ENCODE measurements at regions not wholly inside any gene's neighbourhood (a gene's known extent, or its start where the extent isn't known, plus 50 kb on each side); places are given as distances from the start of the nearest gene placed in this dataset.
"Not testable (repeated sequence)": the region's sequence is repeated elsewhere in the genome, so short reads cannot be mapped to it uniquely, and the experiment has no call there.

- DNase-seq (ENCODE audit: low read depth in 2 of 2) = not testable (repeated sequence)
These were observed 495.8 kb downstream of the AACS start for GRCh38 chr12:125561008-125561407.

- no peak for DNase-seq (ENCODE audit: low read depth in 2 of 2)
These were observed 499.5 kb downstream of the AACS start for GRCh38 chr12:125564753-125565152.

- no peak for DNase-seq (ENCODE audit: low read depth in 2 of 2)
These were observed 502.3 kb downstream of the AACS start for GRCh38 chr12:125567581-125567980.

GRCh38 chr12:125568306-125568705 is 503.1 kb downstream of the AACS start:
- no peak for DNase-seq (ENCODE audit: low read depth in 2 of 2)

GRCh38 chr12:125573271-125573670 is 508.0 kb downstream of the AACS start:
- DNase-seq (ENCODE audit: low read depth in 2 of 2) = no peak

GRCh38 chr12:125577334-125577733 is 512.1 kb downstream of the AACS start:
- DNase-seq (ENCODE audit: low read depth in 2 of 2) = no peak

GRCh38 chr12:125579916-125580315 is 514.7 kb downstream of the AACS start:
- DNase-seq (ENCODE audit: low read depth in 2 of 2) = no peak

- no peak for DNase-seq (ENCODE audit: low read depth in 2 of 2)
These were observed 517.8 kb downstream of the AACS start for GRCh38 chr12:125583071-125583470.

GRCh38 chr12:125586441-125586840 is 521.2 kb downstream of the AACS start:
- no peak for DNase-seq (ENCODE audit: low read depth in 2 of 2)

GRCh38 chr12:125593269-125593668 is 528.0 kb downstream of the AACS start:
- DNase-seq (ENCODE audit: low read depth in 2 of 2) = no peak

- no peak for DNase-seq (ENCODE audit: low read depth in 2 of 2)
These were observed 539.7 kb downstream of the AACS start for GRCh38 chr12:125604976-125605375.

- DNase-seq (ENCODE audit: low read depth in 2 of 2) = no peak
These were observed 541.1 kb downstream of the AACS start for GRCh38 chr12:125606312-125606711.

GRCh38 chr12:125610292-125610691 is 545.1 kb downstream of the AACS start:
- no peak for DNase-seq (ENCODE audit: low read depth in 2 of 2)

GRCh38 chr12:125610971-125611370 is 545.7 kb downstream of the AACS start:
- DNase-seq (ENCODE audit: low read depth in 2 of 2) = no peak

GRCh38 chr12:125614058-125614457 is 548.8 kb downstream of the AACS start:
- DNase-seq (ENCODE audit: low read depth in 2 of 2) = no peak

- DNase-seq (ENCODE audit: low read depth in 2 of 2) = no peak
These were observed 554.5 kb downstream of the AACS start for GRCh38 chr12:125619723-125620122.

- DNase-seq (ENCODE audit: low read depth in 2 of 2) = no peak
These were observed 568.5 kb downstream of the AACS start for GRCh38 chr12:125633686-125634085.

GRCh38 chr12:125634813-125635212 is 569.6 kb downstream of the AACS start:
- DNase-seq (ENCODE audit: low read depth in 2 of 2) = no peak

- DNase-seq (ENCODE audit: low read depth in 2 of 2) = no peak
These were observed 574.6 kb downstream of the AACS start for GRCh38 chr12:125639826-125640225.

- no peak for DNase-seq (ENCODE audit: low read depth in 2 of 2)
These were observed 577.8 kb downstream of the AACS start for GRCh38 chr12:125643055-125643454.

- DNase-seq (ENCODE audit: low read depth in 2 of 2) = no peak
These were observed 580.5 kb downstream of the AACS start for GRCh38 chr12:125645724-125646123.

GRCh38 chr12:125650587-125650986 is 585.4 kb downstream of the AACS start:
- DNase-seq (ENCODE audit: low read depth in 2 of 2) = no peak

GRCh38 chr12:125651625-125652024 is 586.4 kb downstream of the AACS start:
- DNase-seq (ENCODE audit: low read depth in 2 of 2) = no peak

- DNase-seq (ENCODE audit: low read depth in 2 of 2) = no peak
These were observed 587.4 kb downstream of the AACS start for GRCh38 chr12:125652681-125653080.

GRCh38 chr12:125657681-125658080 is 592.4 kb downstream of the AACS start:
- DNase-seq (ENCODE audit: low read depth in 2 of 2) = no peak
